ENCODE measurements at regions not wholly inside any gene's neighbourhood (a gene's known extent, or its start where the extent isn't known, plus 50 kb on each side); places are given as distances from the start of the nearest gene placed in this dataset.
"Not testable (repeated sequence)": the region's sequence is repeated elsewhere in the genome, so short reads cannot be mapped to it uniquely, and the experiment has no call there.

- DNase-seq (ENCODE audit: insufficient read length, low spot score) (no peak), FAIRE-seq (no peak)
- no peak for TF ChIP-seq POLR2A (IDR thresholded peaks at IDR 0.05; ENCODE audit: low read depth, low read length)
These were observed 478.0 kb downstream of the PID1 start for GRCh38 chr2:228793116-228793515.

- no peak for FAIRE-seq
- no peak for DNase-seq (ENCODE audit: insufficient read length, low spot score)
- TF ChIP-seq POLR2A (IDR thresholded peaks at IDR 0.05; ENCODE audit: low read depth, low read length), result no peak
These were observed 484.2 kb downstream of the PID1 start for GRCh38 chr2:228786901-228787300.

- TF ChIP-seq POLR2A (IDR thresholded peaks at IDR 0.05; ENCODE audit: low read depth, low read length), result no peak
- no peak for FAIRE-seq
- no peak for DNase-seq (ENCODE audit: insufficient read length, low spot score)
These were observed 488.8 kb downstream of the PID1 start for GRCh38 chr2:228782281-228782680.

- TF ChIP-seq POLR2A (IDR thresholded peaks at IDR 0.05; ENCODE audit: low read depth, low read length), result no peak
- FAIRE-seq, result no peak
- no peak for DNase-seq (ENCODE audit: insufficient read length, low spot score)
These were observed 493.2 kb downstream of the PID1 start for GRCh38 chr2:228777855-228778355.

GRCh38 chr2:228774548-228774947 is 496.5 kb downstream of the PID1 start:
- DNase-seq (ENCODE audit: insufficient read length, low spot score) (no peak), FAIRE-seq (no peak)
- TF ChIP-seq POLR2A (IDR thresholded peaks at IDR 0.05; ENCODE audit: low read depth, low read length), result no peak

- no peak for TF ChIP-seq POLR2A (IDR thresholded peaks at IDR 0.05; ENCODE audit: low read depth, low read length)
- no peak for DNase-seq (ENCODE audit: insufficient read length, low spot score)
- FAIRE-seq, result no peak
These were observed 499.3 kb downstream of the PID1 start for GRCh38 chr2:228771774-228772173.

- no peak for TF ChIP-seq POLR2A (IDR thresholded peaks at IDR 0.05; ENCODE audit: low read depth, low read length)
- no peak for DNase-seq (ENCODE audit: insufficient read length, low spot score)
- no peak for FAIRE-seq
These were observed 499.8 kb downstream of the PID1 start for GRCh38 chr2:228771315-228771714.

GRCh38 chr2:228768818-228769217 is 502.3 kb downstream of the PID1 start:
- peak; percentile 77 for FAIRE-seq
- TF ChIP-seq POLR2A (IDR thresholded peaks at IDR 0.05; ENCODE audit: low read depth, low read length), result no peak
- peak; percentile 33 for DNase-seq (ENCODE audit: insufficient read length, low spot score)

GRCh38 chr2:228768141-228768540 is 502.9 kb downstream of the PID1 start:
- FAIRE-seq; DNase-seq (ENCODE audit: insufficient read length, low spot score): not testable (repeated sequence)

GRCh38 chr2:228767196-228767595 is 503.9 kb downstream of the PID1 start:
- DNase-seq (ENCODE audit: insufficient read length, low spot score) (no peak), FAIRE-seq (peak; percentile 81)
- no peak for TF ChIP-seq POLR2A (IDR thresholded peaks at IDR 0.05; ENCODE audit: low read depth, low read length)

- FAIRE-seq, result no peak
- TF ChIP-seq POLR2A (IDR thresholded peaks at IDR 0.05; ENCODE audit: low read depth, low read length), result no peak
- no peak for DNase-seq (ENCODE audit: insufficient read length, low spot score)
These were observed 507.6 kb downstream of the PID1 start for GRCh38 chr2:228763379-228763981.

GRCh38 chr2:228762565-228762964 is 508.5 kb downstream of the PID1 start:
- DNase-seq (ENCODE audit: insufficient read length, low spot score) (no peak), FAIRE-seq (no peak)

GRCh38 chr2:228755661-228756060 is 515.4 kb downstream of the PID1 start:
- FAIRE-seq; DNase-seq (ENCODE audit: insufficient read length, low spot score): not testable (repeated sequence)

More at GRCh38 chr2:228762565-228762964, 508.5 kb downstream of the PID1 start:
- no peak for TF ChIP-seq POLR2A (IDR thresholded peaks at IDR 0.05; ENCODE audit: low read depth, low read length)

GRCh38 chr2:228747483-228747882 is 523.6 kb downstream of the PID1 start:
- no peak for DNase-seq (ENCODE audit: insufficient read length, low spot score)
- no peak for TF ChIP-seq POLR2A (IDR thresholded peaks at IDR 0.05; ENCODE audit: low read depth, low read length)
- FAIRE-seq, result no peak

- DNase-seq (ENCODE audit: insufficient read length, low spot score) (no peak), FAIRE-seq (no peak)
- no peak for TF ChIP-seq POLR2A (IDR thresholded peaks at IDR 0.05; ENCODE audit: low read depth, low read length)
These were observed 532.3 kb downstream of the PID1 start for GRCh38 chr2:228738671-228739380.

All from H54 (cell line).